T-helper 22 cell (primary cell): ENCODE measurements at regions not wholly inside any gene's neighbourhood (a gene's known extent, or its start where the extent isn't known, plus 50 kb on each side); places are given as distances from the start of the nearest gene placed in this dataset.
A peak's percentile ranks its signal among the peaks of the same experiment; 100 is the strongest.
"Not testable (repeated sequence)": the region's sequence is repeated elsewhere in the genome, so short reads cannot be mapped to it uniquely, and the experiment has no call there.

Experiments used
- DNase-seq: peaks from one replicate; pipeline ENCODE4 v3.0.0-alpha.2; 2020; ENCODE audit warnings: low read depth

DNA sequence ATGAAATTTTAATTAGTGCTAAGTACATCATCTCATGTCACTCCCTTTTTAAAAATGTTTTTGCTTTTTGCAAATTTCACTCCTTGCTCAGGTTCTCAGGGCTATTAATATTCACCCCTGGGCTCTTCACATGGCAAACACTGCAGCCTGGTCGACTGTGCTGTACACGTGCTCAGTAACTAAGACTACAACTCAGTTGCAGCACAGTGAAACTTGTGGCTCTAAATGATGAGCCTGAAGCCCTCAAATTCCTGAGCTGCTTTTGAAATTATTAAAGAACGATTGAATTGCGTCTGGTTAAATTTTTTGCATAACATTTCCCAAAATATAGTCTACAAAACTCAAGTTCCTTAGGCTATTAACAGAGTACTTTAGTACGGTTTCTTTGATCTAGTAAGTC, 159.3 kb upstream of the C2CD4B start:
- no peak for DNase-seq

DNA sequence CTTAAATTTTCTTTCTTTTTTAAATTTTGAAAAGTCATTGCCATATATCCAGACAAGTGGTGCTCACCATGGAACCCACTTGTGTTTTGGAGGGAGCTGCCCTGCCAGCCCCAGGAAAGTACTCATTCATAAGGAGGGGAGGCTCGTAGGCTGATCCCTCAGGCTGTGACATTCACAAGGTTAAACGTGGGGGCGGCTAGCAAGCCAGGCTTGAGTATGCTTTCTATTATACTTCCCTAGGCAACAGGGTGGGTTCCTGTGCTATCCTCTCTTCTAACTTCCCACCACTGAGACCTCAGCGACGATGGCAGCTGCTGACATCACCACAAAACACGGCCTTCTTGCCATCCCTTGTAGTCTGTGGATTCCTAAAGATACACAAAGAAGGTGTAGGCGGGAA, 160.5 kb upstream of the C2CD4B start:
- DNase-seq: no peak

DNA sequence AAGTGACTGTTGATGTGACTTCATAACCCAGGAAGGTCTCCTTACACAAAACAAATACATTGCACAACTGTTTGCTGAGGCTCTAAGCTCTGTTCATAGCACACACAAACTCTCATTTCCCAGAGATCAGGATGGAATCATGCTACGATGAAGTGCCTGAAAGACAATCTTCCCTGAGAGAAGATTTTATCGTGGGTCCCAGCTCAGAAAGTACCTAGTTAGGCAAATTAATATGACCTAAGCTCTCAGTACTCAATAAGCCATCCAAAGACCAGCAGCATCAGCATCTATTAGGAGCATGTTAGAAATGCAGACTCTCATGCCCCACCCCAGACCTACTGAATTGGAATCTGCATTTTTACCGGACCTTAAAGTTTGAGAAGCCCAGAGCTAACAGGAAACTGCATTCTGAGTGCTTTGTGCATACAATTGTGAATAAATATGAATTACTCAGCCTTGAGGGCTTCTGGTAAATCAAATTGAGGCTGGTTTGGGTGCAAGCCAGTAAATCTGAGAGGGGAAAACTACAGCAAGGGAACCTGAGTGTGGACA, 161.5 kb upstream of the C2CD4B start:
- DNase-seq: no peak

DNA sequence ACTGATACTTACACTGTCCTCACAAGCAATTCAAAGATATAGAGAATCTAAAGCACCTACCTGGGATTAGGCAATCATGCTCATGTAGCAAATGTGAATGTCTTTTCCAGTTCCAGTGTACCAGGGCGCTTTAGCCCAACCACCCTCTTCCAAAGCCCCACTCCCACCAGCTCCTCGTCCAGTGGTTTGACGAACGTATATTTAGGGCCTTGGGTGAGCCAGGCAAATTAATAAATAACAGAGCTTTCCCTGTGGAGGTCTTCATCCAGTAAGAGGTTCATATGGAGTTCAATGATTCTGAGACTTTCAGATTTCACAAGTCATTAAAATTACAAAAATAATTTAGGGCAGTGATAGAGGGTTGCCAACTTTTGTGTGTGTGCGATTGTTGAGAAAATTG, 162.3 kb upstream of the C2CD4B start:
- DNase-seq: no peak

DNA sequence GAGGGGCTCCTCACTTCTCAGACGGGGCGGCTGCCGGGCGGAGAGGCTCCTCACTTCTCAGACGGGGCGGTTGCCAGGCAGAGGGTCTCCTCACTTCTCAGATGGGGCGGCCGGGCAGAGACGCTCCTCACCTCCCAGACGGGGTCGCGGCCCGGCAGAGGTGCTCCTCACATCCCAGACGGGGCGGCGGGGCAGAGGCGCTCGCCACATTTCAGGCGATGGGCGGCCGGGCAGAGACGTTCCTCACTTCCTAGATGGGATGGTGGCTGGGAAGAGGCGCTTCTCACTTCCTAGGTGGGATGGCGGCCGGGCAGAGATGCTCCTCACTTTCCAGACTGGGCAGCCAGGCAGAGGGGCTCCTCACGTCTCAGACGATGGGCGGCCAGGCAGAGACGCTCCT, 167.4 kb upstream of the C2CD4B start:
- DNase-seq: not testable (repeated sequence)

DNA sequence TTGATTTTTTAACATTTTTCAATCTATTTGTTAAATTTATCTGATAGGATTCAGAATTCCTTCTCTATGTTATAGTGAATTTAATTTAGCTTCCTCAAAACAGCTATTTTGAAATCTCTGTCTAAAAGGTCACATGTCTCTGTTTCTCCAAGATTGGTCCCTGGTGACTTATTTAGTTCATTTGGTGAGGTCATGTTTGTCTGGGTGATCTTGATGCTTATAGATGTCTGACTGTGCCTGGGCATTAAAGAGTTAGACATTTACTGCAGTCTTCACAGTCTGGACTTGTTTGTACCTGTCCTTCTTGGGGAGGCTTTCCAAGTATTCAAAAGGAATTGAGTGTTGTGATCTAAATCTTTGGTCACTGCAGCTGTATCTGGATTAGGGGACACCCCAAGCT, 169.5 kb upstream of the C2CD4B start:
- DNase-seq: no peak

DNA sequence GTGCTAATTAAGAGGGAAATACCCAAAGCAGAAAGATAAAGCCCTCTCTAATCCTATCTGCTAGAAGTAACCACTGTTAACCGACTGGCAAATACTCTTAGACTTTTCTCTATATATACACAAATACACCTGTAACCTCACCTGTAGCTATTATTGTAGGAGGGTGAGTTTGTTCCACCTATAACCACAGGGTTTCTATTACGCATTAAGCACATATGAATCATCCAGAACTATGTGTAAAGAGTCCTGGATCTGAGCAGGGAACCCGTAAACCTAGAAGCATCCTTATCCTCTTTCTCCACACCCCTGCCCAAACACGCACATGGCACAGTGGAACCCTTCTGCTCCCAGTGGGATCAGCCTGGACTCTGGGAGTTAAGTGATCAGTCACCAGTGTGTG, 172.8 kb upstream of the C2CD4B start:
- no peak for DNase-seq

DNA sequence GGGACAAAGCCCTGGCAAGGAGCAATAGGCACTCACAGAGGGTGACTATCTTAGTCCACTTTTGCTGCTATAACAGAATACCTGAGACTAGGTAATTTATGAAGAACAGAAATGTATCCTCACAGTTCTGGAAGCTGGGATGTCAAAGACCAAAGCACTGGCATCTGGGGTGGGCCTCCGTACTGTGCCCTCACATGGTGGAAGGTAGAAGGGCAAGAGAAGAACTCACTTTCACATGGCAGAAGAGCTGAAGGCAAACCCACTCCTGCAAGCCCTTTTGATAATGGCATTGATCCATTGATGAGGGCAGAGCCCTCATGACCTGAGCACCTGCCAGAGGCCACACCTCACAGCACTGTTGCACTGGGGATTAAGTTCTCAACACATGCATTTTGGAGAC, 173.4 kb upstream of the C2CD4B start:
- DNase-seq: no peak

DNA sequence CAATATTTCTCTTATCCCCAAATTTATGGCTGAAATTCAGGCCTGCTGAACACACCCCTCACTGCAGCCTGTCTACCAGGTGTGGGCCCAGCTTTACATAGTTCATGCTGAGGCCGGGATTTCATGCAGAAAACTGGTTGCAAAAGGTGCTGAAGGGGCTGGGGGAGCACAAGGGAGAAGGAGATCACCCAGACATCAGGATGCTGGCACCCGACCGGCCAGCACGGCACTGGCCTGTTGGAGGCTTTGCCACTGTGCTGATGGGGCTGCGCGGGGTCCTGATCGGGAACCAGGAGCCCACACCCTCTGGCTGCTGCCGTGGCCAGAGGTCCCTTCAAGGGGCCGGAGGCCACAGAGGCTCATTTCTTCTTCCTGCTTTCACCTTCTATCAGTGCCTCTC, 177.9 kb upstream of the C2CD4B start:
- no peak for DNase-seq

DNA sequence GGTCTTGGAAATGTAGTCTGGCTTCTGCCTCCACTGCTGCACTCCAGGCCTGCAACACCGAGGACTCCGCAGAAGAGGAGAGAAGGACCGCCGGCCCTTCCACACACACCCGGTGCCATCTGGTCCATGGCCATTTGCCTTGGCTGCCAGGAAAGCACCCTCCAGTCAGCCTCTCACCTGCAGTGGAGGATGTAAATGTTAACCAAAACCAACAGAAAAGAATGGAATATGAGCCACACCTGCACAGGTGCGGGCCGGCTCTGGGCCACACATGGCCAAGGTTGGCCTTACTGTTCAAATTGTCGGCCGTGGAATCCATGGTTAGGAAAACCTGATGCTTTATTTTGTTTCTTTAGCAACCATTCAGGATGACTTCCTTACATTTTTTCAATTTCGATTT, 178.3 kb upstream of the C2CD4B start:
- no peak for DNase-seq

DNA sequence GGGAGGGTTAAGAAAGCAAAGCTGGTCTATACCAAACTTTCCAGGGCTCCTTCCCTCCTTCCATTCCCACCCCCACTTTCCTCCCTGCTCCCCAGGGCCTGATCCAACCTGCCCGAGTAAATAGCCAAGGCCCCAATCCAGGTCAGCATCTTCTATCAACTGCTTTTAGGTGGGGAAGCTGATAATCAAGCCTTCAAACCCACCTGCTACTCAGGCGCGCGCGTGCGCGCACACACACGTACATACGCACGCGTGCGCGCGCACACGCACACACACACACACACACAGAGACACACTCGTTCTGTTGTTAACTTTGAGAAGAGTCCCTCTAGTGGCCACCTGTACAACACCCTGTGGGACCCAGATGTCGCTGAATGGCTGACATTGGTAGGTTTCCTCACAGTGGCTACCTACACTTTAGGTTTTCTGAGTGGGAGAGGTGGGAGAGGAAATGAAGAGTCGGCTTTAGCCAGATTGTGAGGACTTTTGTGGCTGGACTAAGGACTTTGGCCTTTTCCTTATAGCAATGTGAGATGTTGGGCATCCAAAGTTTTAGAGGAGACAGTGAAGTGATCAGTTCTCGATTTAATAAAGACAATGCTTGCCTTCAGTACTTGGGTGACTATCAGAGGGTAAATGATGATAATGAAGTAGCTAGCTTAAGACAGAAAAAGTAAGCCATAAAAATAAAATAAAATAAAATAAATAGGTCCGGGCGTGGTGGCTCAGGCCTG, 179.9 kb upstream of the C2CD4B start:
- peak; percentile 13 for DNase-seq

DNA sequence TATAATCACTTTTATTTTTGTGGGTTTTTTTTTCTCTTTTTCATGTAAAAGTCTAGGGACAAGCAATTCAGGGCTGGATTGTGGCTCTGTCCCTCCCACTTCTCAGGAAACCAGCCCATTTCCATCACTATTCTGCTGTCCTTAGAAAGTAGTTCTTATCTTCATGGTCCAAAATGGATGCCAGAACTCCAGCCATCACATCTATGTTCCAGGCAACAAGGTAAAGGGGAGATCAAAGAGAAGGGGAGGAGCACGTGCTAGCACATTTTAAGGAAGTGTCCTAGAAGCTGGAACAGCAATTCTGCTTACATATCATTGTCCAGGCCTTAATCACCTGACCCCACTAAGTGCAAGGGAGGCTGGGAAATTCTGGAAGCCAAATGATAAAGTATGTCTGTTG, 181.1 kb upstream of the C2CD4B start:
- no peak for DNase-seq

DNA sequence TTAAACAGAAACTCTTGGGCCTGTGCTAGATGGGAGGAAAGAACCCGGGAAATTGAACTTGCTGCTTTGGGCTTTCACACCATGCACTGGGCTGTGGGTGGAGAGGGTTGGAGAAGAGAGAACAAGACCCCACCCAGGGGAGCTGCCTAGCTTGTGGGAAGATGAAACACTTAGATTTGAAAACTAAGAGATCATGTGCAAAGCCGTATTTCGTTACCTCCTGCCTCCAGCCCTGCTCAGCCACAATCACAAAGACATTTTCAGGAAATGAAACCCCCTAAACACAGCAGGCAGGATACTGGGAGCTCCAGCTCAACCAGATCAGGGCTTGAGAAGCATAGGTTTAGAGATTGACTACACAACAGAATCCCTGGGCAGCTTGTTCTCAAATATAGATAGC, 183.0 kb upstream of the C2CD4B start:
- no peak for DNase-seq

DNA sequence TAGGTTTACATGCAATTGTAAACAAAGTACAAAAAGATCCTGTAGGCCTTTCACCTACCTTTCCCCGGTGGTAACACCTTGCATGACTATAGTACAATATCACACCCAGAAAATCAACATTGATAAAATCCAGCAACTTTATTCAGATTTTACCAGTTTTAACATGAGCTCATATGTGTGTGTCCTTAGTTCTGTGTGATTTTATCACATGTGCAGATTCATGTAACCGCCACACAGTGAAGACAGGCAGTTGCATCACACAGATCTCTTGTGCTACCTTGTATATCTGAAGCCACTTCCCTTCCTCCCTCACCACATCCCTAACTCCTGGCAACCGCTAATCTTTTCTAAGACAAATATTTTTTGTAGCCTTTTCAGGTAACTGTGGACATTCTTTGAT, 183.5 kb upstream of the C2CD4B start:
- no peak for DNase-seq

DNA sequence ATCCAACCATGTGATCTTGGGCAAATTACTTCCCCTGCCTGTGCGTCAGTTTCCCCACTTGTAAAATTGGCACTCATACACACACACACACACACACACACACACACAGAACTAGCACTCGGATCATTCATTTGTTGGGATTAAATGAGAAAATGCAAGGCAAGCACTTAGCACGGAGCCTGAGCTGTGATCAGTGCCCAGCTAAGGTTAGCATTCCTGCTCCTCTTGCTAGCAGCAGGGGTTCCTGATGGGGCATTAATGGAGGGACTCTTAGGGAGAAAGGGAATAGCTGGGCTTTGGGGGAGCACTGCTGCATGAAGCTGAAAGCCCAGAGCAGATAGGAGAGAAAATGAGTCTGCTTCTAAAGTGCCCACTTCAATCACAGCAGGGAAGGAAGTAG, 187.7 kb upstream of the C2CD4B start:
- no peak for DNase-seq

DNA sequence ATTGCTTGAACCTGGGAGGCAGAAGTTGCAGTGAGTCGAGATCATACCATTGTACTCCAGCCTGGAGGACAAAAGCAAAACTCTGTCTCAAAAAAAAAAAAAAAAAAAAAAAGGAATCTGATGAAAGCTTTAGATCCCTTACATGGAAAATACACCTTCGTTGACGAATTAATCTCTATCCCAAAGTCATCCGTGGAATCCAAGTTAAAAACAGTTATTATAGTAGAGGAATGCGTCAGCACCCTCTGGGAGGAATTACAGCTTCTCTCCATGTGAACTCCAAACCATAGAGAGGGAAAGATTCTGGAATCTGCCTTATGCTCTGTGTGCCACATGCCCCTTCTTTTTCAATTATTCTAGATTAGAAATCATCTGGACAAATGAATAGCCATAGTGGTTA, 192.3 kb upstream of the C2CD4B start:
- DNase-seq: no peak

DNA sequence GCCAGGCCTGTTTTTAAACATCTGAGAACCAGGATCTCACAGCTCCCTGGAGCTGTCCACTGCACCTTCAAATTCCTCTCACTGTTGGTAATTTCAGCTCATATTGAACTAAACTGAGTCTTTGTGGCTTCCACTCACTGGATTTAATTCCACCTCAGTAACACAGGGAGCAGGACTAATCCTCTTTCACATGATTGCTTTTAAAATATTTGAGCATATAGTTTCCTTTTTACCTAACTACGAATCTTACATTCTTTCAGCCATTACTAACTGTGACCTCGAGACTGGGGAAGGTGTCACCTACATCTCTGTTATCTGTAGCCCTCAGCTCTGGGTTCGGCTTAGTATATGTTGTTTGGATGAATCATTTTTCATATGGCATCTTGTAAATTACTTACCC, 194.3 kb upstream of the C2CD4B start:
- DNase-seq: no peak

DNA sequence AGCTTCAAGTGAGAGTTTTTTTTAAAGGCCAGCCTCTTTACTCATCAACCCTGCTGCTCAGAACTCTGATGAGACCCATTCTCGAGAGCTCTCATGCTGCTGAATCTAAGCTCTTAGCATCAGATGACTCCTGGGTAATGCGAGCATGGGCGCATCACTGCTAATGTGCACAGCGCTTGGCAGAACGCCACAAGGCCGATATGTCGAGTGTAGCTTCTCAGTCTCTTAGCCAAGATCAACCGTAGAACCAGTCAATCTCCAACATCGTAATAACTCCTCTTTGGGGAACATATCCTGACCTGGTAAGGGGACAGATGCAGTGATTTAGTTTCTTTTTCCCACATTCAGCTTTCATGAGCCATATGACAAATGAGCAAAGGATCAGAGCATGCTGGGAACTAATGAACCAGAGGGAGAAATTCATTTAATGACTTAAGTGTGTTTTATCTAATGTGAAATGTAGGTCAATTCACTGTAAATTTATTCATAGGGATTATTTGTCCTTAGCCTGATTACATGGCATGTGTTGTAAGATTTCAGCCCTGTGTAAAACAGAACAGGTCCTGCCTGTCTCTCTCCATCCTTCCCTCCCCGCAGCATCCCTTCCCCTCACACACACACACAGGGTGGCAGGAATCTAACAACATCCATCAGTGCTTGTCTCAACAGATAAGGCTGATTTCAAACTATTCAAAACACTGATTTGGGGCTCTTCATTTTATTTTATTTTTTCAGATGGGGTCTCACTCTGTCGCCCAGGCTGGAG, 195.4 kb upstream of the C2CD4B start:
- no peak for DNase-seq

DNA sequence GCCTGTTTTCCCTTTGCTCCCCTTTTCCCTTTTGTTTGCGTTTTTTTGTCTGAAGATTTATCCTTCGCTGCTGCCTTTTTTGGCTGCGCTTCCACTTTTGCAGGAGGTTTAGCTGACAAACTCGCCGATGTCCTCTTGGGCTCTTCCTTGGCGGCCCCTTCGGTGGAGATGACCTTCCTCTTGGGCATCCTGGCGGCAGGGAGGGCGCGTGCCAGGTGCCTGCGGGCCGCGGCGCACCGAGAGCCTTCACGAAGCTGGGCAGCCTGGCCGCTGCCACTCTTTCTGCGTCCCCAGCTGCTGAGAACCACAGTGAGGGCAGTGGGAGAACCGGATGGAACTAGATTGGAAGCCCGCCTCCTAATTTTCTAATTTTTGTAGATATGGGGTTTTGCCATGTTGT, 197.1 kb upstream of the C2CD4B start:
- no peak for DNase-seq

DNA sequence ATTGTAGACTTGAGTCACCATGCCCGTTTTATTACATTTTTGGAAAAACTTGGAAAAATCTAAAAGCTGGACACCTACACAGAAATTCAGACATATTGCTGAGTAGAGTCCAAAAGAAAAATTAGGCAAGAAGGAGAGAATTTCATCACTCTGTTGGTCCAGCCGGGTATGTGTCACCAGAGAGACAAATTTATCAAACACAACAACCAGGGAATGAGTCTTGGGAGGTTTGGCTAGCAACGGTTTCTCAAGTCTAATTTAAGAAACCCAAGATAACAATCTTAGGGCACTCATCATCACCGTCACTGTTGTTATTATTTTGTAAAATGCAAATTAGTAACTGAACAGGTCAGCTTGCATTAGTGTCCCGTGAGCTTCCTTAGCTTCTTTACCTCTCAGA, 197.5 kb upstream of the C2CD4B start:
- DNase-seq: no peak

DNA sequence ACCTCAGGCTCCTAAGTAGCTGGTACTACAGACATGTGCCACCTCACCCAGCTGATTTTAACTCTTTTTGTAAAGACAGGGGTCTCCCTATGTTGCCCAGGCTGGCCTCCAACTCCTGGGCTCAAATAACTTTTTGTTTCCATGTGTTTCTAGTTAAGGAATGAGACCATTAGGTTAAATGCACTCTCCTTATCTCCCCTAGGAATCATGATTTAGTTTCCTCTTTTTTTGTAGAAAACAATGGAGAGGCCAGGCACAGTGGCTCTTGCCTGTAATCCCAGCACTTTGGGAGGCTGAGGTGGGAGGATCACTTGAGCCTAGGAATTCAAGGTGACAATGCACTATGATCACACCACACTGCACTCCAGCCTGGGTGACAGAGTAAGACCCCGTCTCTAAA, 198.8 kb upstream of the C2CD4B start:
- no peak for DNase-seq

DNA sequence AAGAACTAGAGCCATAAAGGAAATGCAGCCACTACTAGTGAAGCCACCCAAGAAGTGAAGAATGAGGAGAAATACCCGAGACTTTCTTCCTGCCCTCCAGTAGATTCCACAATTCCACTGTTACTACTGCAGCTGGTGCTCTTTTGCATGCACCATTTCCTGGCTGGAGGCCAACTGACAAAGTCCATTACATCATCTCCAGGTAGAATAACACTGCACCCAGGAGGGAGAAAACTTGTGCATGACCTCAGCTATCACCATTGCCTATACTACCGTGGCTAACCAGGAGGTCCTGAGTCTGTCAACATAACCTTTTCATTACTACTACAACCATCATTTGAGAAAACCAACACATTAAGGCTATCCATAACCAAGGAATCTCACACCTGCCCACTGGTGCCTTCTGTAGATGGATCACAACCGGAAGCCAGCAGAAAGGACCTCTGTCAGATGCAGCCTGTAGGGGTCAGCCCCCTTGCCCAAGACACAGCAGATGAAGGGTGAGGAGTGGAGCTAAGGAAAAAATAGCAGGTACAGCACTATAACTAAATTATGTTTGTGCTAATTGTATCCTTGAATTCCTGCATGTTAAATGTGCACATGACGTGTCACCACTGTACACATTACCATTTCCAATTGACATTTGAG, 200.8 kb upstream of the C2CD4B start:
- DNase-seq: no peak

DNA sequence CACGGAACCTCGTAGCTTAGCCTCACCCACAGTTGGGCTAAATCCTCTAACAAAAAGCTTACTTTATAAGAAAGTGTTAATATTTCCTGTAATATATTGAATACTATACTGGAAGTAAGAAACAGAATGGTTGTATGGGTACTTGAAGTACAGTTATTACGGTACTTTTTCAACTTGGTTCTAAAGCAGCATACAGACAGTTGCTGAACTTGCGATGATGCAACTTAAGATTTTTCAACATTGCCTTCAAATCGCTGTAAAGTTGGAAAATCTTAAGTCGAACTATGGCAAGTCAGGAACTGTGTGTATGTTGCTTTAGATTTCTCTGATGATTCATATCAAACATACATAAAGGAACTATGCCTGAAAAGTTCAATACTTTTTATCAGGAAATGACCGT, 204.4 kb upstream of the C2CD4B start:
- no peak for DNase-seq
